Suprapubic skin (tissue), 4 donors: ENCODE measurements at regions not wholly inside any gene's neighbourhood (a gene's known extent, or its start where the extent isn't known, plus 50 kb on each side); places are given as distances from the start of the nearest gene placed in this dataset.

Source experiments
- DNase-seq, 2 donors: peaks; one replicate each; pipeline ENCODE4 v3.0.0-alpha.2; 2019; ENCODE audit warnings: low spot score in 2 of 2
- H3K27ac ChIP-seq: fragments of 200-600 bp; sonication (generic); one replicate; pipeline ENCODE4 v1.5.1; 2019
- H3K27me3 ChIP-seq: fragments of 200-600 bp; sonication (generic); one replicate; pipeline ENCODE4 v1.5.1; 2019
- H3K36me3 ChIP-seq: fragments of 200-600 bp; sonication (generic); one replicate; pipeline ENCODE4 v1.5.1; 2019
- H3K4me1 ChIP-seq: fragments of 200-600 bp; sonication (generic); one replicate; pipeline ENCODE4 v1.5.1; 2019
- H3K4me3 ChIP-seq: fragments of 200-600 bp; sonication (generic); one replicate; pipeline ENCODE4 v1.5.1; 2019; ENCODE audit warnings: mild to moderate bottlenecking
- H3K9me3 ChIP-seq: fragments of 200-600 bp; sonication (generic); one replicate; pipeline ENCODE4 v1.5.1; 2019
- EP300 ChIP-seq: sonication (generic); formaldehyde crosslinking; IDR thresholded peaks from one replicate; pipeline ENCODE4 v1.6.1; 2017; ENCODE audit warnings: antibody characterized with exemption
- POLR2A ChIP-seq, 2 donors: fragments of 450-650 bp; IDR thresholded peaks; one replicate each; pipeline ENCODE4 v1.6.1; 2017; ENCODE audit warnings: antibody characterized with exemption in 2 of 2, mild to moderate bottlenecking in 2 of 2, moderate library complexity in 2 of 2
- POLR2AphosphoS5 ChIP-seq, 3 donors: sonication (generic); formaldehyde crosslinking; IDR thresholded peaks; one replicate each; pipeline ENCODE4 v1.6.1; 2017; ENCODE audit warnings: antibody characterized with exemption in 3 of 3
- WGBS: methylation state at CpG from one replicate; pipeline ENCODE4 v1.1.5; 2018; 5-methylcytosine and 5-hydroxymethylcytosine counted together
- TF ChIP-seq, protein P1 (sequence below), 2 donors: fragments of 200-600 bp in 1 of 2; fragments of 450-650 bp in 1 of 2; sonication (generic) in 1 of 2; IDR thresholded peaks; one replicate each; pipeline ENCODE4 v1.5.1; 2016 to 2019; ENCODE audit warnings: antibody characterized with exemption in 2 of 2, mild to moderate bottlenecking in 1 of 2, moderate library complexity in 1 of 2

DNA sequence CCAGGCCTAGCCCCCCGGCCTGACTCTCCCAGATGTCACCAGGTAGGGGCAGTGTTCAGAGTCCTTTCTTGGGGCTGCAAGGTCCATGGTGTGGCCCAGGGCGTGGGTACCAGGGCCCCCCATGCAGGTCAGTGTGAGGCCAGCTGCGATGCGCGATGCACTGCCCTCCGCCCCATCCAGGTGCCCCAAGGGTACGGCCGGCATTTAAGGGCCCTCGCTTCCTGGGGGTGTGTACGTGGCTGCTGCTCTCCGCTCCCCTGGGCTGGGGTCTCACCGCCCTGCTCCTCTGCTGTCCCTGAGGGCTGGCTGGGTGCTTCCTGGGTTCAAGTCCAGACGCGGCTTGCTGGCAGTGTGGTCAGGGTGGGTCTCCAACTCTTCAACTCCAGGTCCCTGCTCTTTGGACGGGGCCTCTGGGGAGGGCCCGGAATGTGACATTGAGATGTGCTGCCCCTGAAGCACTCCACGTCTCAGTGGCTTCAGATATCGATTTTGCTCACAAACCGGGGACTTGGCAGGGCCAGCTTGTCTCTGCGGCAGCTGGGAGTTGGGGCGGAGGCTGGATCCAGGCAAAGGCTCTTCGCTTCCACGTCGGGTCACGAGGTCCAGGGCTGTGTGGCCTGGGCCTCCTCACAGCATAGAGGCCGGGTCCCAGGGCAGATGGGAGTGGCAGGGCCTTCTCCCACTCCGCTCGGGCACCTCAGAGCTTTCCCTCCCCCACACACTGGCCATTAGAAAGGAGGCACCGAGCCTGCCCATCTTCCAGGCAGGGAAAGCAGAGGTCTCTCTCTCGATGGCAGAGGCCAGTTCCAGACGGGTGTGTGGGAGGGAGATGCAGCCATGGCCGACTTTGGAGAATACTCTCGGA is 93.2 kb downstream of the UNCX start:
- no peak for DNase-seq
- H3K9me3 ChIP-seq, result no peaks in the 10 kb centered on the region
- H3K27me3 ChIP-seq, result peaks cover 80% of the 10 kb centered on the region
- no peak overlapping the region for H3K27ac ChIP-seq
- WGBS, result 84% methylated on average over 7 of the region's 33 CpGs
- no peak for TF ChIP-seq POLR2A (IDR thresholded peaks at IDR 0.05)
- TF ChIP-seq, protein P1, sequence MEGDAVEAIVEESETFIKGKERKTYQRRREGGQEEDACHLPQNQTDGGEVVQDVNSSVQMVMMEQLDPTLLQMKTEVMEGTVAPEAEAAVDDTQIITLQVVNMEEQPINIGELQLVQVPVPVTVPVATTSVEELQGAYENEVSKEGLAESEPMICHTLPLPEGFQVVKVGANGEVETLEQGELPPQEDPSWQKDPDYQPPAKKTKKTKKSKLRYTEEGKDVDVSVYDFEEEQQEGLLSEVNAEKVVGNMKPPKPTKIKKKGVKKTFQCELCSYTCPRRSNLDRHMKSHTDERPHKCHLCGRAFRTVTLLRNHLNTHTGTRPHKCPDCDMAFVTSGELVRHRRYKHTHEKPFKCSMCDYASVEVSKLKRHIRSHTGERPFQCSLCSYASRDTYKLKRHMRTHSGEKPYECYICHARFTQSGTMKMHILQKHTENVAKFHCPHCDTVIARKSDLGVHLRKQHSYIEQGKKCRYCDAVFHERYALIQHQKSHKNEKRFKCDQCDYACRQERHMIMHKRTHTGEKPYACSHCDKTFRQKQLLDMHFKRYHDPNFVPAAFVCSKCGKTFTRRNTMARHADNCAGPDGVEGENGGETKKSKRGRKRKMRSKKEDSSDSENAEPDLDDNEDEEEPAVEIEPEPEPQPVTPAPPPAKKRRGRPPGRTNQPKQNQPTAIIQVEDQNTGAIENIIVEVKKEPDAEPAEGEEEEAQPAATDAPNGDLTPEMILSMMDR (IDR thresholded peaks at IDR 0.05), result no peak
- TF ChIP-seq EP300, result no peak
- H3K4me3 ChIP-seq, result no peak overlapping the region
- no peaks in the 10 kb centered on the region for H3K36me3 ChIP-seq
- no peaks in the 10 kb centered on the region for H3K4me1 ChIP-seq

DNA sequence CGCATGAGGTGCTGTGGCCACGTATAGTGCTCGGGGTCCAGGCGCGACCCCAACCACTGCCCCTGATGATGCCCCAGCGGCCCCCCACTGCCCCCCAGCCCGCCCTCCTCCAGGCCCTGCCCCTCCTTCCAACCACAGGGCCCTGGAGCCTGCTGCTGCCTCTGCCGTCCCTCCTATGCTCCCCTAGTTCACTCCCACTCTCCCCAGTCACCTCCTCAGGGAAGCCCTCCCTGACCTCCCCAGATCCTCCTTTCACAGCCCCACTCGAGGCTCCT is 93.8 kb downstream of the UNCX start:
- DNase-seq, result no peak
- no peak overlapping the region for H3K27ac ChIP-seq
- H3K4me1 ChIP-seq, result no peaks in the 10 kb centered on the region
- H3K27me3 ChIP-seq, result peaks cover 80% of the 10 kb centered on the region
- no peak overlapping the region for H3K4me3 ChIP-seq
- H3K9me3 ChIP-seq, result no peaks in the 10 kb centered on the region
- no peaks in the 10 kb centered on the region for H3K36me3 ChIP-seq
- TF ChIP-seq POLR2A (IDR thresholded peaks at IDR 0.05) (no peak), POLR2AphosphoS5 (IDR thresholded peaks at IDR 0.05) (no peak), EP300 (no peak)
- TF ChIP-seq, protein P1 (IDR thresholded peaks at IDR 0.05), result no peak
- 89% methylated on average over 8 of the region's 9 CpGs for WGBS

DNA sequence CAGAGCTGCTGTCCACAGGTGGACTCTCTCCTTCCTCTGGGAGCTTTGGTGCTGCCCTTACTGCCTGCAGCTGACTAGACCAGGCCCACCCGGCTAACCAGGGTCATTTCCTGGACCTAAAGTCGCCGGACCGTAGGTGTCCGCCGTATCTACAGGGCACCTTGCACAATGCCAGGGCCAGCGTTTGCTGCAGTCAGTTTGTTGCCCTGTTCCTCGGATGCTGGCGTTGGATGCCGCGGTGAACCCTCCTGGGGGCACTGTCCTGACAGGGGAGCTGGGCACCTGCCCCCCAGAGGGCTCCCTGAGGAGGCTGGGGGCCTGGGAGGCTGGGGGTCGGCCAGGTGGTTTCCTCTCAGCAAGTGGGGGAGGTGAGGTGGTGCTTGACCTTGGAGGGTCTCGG is 96.6 kb downstream of the UNCX start:
- Histone ChIP-seq H3K36me3 (no peaks in the 10 kb centered on the region), H3K27me3 (peaks cover 79% of the 10 kb centered on the region), H3K4me1 (no peaks in the 10 kb centered on the region), H3K27ac (no peak overlapping the region), H3K9me3 (no peaks in the 10 kb centered on the region), H3K4me3 (no peak overlapping the region)
- 85% methylated on average over 7 of the region's 13 CpGs for WGBS
- TF ChIP-seq EP300 (no peak), POLR2A (IDR thresholded peaks at IDR 0.05) (no peak), POLR2AphosphoS5 (IDR thresholded peaks at IDR 0.05) (no peak)
- TF ChIP-seq, protein P1 (IDR thresholded peaks at IDR 0.05), result no peak
- DNase-seq, result no peak

DNA sequence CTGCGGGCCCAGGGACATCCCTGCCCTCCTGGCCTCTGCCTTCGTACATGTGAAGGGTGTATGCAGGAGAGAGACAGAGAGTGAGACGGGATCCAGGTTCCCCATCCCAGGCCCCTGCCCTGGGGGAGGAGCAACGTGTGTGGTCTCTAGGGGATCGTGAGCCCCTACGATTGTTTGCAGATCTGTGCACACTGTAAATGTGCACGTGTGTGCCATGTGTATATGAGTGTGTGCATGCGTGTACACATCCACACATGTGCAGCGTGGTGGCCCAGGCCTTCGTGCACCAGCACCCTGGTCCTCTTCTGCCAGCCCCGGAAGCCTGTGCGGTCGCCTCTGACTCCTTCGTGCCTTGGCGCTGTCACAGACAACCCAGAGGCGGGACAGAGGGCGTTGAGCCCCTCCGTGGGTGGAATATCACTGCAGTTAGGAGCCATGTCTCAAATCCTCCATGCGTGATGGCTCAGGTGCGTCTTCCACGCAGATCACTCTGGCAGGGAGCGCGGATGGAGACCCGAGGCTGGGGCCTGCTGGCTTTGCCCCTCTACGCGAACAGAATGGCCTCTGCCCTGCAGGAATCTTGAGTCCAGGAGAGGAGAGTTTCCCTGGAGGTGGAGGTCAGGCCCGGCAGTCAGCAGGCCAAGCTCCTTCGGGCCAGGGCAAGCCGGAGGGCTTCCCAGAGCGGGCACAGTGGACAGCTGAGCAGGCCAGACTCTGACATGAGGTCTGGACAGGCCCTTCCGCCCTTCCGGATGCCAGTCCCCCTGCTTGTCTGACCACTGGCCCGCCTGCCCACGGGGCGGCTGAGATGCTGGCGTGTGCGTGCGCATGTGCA is 97.5 kb downstream of the UNCX start:
- H3K27ac ChIP-seq, result no peak overlapping the region
- peaks cover 79% of the 10 kb centered on the region for H3K27me3 ChIP-seq
- WGBS, result 93% methylated on average over 8 of the region's 38 CpGs
- no peak for DNase-seq
- no peak overlapping the region for H3K4me3 ChIP-seq
- H3K9me3 ChIP-seq, result no peaks in the 10 kb centered on the region
- no peaks in the 10 kb centered on the region for H3K4me1 ChIP-seq
- TF ChIP-seq, protein P1 (IDR thresholded peaks at IDR 0.05), result no peak
- TF ChIP-seq EP300 (no peak), POLR2A (IDR thresholded peaks at IDR 0.05) (no peak)
- H3K36me3 ChIP-seq, result no peaks in the 10 kb centered on the region

DNA sequence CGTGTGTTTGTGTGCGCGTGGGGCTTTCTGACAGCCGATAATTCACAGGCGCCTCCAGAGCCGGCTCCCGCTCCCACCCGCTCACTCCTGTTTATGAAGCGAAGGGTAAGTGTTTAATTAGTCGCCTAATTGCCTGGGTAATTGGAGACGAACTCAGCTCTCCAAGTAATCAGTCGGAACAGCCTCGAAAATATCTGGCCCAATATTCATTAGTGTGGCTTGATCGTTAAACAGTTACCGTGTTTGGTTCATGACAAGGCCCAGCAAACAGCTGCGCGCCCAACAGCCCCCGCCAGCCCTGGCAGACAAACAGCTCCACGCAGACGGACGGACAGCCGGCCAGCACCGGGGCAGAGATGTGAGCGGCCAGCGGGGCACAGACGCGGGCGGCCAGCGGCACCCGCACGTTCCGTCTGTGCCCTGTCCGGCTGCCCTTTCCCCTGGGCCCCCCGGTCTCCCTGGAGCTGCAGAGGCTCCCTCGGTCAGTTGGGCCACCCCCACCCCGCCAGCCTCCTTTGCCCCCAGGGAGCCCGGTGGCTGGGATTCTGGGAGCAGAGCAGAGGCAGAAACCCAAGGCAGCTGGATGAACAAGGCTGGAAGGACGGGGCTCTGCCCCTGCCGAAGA is 98.2 kb downstream of the UNCX start:
- H3K4me1 ChIP-seq, result no peaks in the 10 kb centered on the region
- WGBS, result 81% methylated on average over 32 of the region's 39 CpGs
- no peaks in the 10 kb centered on the region for H3K9me3 ChIP-seq
- no peak overlapping the region for H3K27ac ChIP-seq
- no peak for DNase-seq
- peaks cover 77% of the 10 kb centered on the region for H3K27me3 ChIP-seq
- H3K4me3 ChIP-seq, result no peak overlapping the region
- no peak for TF ChIP-seq POLR2AphosphoS5 (IDR thresholded peaks at IDR 0.05)
- no peak for TF ChIP-seq POLR2A (IDR thresholded peaks at IDR 0.05)
- TF ChIP-seq, protein P1 (IDR thresholded peaks at IDR 0.05), result no peak
- TF ChIP-seq EP300, result no peak
- no peaks in the 10 kb centered on the region for H3K36me3 ChIP-seq
